Kasumi-1 (cell line): ENCODE measurements at regions not wholly inside any gene's neighbourhood (a gene's known extent, or its start where the extent isn't known, plus 50 kb on each side); places are given as distances from the start of the nearest gene placed in this dataset.
"Not testable (repeated sequence)": the region's sequence is repeated elsewhere in the genome, so short reads cannot be mapped to it uniquely, and the experiment has no call there.

Source experiments
- DNase-seq, 2 experiments: peaks; one replicate each; lab custom pipeline; 2025; lab: John Stamatoyannopoulos, UW

DNA sequence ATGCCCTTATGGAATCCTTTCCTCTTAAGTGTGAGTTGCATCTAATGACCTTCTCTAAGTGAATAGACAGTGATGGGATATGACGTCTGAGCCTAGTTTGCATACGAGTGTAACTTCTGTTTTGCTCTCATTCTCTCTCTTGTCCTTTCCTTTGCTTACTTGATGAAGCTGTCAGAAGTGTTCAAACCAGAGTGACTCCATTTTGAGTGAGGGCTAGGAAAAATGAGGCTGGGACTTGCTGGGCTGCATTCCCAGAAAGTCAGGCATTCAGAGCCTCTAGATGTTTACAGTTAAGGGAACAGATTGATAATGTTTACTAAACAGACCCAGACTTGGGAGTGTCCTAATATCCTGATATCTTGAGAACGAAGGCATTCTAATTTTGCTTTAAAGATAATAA is 311.2 kb upstream of the SOX4 start:
- DNase-seq = not testable (repeated sequence)

DNA sequence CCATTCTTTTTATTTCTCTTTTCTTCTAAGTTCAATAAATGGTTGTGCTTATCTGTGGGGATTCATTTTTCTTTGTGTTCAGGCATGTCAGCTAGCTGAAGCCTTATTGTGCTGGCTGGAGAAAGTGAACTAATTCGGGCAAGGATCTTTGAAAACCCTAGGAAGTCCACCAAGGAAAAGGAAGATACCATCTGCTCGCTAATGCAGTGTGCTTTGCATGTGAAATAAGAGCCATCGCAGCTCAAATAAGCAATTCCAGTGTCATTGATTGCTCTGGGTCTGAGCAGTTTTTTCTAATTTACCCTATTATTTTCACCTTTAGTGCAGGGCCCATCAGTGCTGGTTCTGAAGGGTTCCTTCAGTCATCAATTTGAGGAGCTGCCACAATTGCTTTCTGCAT is 309.4 kb upstream of the SOX4 start:
- no peak for DNase-seq

DNA sequence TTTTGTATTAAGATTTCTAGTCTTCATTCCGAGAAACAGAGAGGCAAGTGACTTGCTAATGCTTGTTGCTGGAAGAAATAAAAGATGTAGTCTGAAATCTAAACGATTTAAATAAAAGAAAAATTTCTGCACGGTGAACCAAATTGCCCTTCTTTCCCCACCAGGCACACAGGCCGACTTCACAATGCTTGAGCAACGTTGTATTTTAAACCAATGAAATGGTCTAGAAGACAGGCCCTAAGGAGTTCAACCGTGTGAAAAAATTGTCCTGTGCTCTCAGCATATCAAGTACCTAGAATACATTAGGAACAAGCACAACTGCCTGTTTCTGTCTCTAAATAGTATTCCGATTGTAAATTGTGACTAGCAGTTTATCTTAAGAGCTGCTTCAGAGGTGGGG is 308.8 kb upstream of the SOX4 start:
- no peak for DNase-seq

DNA sequence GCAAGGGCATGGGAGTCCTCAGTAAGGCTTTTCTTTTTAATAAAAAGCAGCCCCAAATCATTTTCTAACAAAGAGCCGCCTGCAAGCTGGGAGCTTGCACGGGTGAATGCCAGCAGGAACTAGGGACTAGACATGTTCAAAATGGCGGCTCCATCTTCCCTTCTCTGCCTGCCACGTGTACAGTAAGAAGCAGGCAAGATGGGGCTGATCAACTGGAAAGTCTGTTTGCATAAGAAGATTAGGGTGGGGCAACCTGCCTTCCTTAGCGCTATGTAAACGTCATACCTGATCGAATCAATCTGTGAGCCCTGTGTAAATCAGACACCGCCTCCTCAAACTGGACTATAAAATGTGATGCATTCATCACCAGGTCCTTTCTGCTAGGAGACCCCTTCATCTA is 299.4 kb upstream of the SOX4 start:
- no peak for DNase-seq

DNA sequence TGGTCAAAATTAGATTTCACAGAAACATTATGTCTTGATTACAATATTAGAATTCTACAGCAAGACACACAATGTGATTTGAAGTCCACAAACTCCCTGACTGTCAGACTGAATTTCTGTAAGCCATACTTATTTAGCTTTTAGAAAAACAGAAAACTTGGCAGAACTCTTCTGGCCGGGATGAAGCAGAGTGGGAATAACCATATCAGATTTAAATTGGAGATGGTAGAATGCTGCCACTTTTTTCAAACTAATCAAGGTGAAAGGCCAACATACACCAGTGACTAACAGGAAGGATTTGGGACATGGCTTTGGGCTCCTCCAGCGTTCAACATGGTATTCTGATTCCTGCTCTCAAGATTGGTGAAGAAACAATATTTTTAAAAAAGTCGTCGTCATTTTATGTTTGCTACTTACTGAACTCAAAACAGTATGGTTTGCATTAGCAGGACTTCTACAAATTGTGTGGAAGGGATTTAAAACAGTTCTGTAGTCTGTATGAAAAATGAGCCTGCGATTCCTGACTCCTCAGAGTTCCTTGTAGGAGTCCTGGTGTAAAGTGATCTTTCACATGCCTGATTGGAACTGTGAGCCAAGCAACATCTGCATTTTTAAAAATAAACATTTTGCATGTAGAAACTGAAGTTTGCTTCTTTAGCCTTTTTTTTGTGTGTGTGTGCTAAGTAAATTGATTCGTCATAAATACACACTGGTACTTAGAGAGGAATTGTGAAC is 297.9 kb upstream of the SOX4 start:
- no peak for DNase-seq

DNA sequence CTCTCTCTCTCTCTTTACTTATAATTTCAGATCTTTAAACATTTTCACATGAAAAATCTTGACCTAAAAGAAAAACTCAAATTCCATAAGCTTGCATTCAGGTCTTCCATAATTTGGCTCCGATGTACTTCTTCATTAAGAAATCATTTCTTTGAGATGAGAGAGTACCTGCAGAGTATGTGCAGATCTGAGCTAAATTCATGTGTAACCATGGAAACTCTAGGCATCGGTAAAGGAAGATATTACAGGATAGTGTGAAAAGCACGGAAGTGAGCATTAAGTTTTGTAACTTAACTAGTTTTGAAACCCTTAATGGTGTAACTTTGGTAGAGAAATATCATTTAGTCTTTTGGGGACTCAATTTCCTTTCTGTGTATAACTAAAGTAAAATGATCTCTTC is 295.9 kb upstream of the SOX4 start:
- DNase-seq = no peak

DNA sequence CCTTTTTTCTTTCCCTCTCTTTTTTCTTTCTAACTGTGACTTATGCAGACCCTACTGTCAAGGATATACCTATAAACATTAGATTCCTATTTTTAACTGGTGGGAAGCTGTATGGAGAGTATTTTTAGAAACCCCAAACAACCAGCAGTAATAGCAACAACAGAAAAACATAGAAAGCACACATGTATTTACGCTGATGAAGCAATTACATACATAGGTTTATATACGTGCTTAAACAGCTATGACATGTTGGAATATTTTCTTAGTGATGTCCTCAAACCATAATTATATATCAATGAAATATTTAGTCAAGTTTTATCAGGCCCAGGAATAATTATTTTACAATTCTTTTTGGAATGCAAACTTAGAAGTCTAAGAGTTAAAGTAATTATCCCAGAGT is 294.3 kb upstream of the SOX4 start:
- DNase-seq = no peak

DNA sequence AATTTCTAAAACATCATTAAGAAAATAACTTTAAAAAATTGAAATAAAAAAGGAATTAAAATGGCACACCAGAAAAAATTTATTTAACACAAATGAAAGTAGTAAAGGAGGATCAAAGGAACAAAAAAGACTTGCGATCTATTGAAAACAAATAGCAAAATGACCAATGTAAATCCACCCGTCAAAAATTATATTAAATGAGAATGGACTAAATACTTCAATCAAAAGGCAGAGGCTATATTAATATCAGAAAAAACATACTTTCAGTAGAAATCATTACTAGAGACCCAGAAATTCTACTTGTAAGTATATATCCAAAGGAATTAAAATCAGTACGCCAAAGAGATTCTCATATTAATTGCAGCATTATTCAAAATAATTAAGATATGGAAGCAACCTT is 293.1 kb upstream of the SOX4 start:
- DNase-seq = no peak

DNA sequence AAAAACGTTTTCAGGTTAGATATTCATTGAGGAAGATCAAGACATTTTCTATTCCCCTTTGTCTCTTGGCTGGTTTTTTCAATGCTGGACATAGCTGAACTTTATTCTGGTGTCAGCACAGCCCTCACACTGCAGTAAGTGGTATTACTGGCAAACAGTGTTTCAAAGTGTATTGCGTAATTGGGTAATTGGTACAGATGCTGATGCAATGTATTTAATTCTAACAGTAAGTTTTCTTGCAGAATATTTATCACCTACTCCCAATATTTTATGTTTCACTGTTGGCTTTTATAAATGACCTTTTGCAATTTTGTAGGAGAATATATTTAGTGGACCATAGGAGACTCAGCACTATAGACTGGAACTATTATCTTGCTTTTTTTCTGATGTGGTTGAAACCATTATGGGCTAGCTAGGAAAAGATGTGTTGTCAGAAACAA is 287.6 kb upstream of the SOX4 start:
- peak; percentile 17 to 33 for DNase-seq

DNA sequence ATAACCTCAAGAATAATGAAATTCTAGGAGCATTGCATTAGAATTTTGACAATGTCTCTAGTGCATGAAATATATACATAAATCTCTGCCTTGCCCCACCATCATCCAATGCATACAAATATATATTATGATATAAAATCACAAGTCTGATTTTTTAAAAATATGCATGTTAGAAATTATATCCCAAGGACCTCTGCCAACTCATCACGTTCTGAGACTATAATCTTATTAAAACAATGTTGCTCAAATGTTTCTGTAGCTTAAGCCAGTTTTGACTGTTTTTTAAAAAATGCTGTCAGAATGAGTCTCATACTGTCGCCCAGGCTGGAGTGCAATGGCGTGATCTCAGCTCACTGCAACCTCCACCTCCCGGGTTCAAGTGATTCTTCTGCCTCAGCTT is 287.0 kb upstream of the SOX4 start:
- DNase-seq = no peak

DNA sequence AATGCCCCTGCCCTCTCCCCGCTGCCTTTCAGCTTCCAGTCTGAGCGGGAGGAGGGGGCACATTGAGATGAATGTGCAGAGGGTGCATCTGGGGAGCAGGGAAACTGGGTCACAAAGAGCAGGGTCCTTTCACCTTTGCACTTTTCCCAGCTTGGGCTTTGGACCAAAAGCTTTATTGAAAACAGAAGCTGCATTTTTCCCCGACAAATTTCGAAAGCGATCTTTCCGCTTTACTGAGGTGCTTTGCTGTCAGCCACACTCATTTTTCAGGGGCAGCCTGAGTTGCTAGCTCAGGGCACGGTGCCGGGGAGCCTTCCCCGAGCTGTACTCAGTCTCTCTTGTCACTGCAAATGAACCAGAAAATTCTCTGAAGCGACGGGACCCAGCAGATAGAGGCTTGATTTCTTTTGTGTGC is 283.7 kb upstream of the SOX4 start:
- DNase-seq = no peak

DNA sequence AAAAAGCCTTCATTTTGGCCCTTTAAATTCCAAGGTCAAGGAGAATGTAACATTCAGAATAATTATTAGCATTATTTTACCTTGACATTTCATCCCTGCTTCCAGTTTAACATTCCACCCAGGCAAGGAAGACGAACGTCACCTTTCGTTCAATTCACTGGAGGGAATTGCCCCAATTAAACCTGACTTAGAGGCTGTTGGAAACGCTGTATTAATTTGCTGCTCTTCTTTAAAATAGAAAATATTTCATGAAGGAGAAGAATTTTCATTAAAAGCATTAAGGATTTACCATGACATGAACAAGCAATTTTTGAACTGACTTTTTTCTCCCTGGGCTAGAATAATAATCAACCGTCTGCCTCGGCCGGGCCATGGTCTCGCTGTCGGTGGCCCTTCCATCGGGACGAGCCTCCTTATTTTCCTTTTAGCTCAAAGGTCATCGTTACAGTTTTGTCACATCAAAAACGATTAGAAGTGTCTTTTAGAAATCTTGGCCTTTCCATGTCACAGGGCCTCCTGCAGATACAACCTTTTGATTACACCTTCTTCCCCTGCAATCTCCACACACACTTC is 282.9 kb upstream of the SOX4 start:
- DNase-seq = no peak

DNA sequence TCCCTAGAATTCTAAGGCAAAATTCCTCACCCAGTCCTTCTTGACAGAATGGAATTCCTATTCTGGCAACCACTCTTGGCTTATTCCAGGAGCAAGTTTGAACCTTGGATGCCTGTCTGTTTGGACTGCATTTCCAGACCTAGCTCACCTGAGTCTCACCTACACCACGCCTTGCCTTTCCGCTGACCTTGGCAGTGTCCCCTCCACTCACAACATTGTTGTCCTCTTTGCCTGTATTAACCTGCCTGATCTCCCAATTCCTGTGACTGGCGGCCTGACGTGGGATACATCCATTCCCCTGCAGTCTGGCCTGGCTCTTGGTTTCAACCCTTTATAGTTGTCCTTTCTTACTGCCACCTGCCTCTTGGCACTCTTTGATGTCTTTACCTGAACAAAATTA is 281.4 kb upstream of the SOX4 start:
- DNase-seq = no peak

DNA sequence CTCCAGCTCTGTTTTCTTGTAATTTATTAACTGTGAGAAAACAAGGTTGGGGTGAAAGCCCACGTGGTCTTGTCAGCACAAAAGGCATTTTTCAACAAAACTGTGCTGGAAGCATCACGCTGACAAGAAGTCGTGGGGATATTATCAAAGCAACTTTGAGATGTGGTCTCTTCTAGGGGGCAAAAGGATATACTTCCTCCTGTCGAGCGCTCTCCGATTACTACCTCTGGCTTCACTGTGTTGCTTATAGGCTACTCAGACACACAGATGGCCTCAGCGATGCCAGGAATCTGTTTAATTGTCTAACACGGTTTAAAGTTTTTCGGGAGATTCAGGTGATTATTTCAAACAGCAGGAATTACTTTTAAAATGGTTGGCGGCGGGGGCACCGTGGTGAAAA is 275.9 kb upstream of the SOX4 start:
- DNase-seq = no peak

DNA sequence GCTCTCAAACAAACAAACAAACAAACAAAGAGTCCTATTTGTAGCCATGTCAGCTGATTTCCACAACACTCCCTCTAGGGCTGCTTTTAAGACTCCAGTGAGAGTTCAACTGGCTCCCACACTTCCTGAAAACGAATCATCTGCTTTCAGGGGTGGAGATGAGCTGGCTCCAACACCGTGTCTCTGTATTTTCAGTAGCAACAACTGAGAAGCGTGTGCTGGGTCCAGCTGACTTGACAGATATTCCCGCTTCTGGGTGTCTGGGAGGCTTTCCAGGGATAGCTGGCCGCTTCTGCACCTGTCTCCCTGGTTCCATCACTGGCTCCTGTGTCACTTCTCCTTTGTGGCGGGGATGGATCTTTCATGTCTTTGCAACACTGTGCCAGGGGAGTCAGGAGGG is 272.5 kb upstream of the SOX4 start:
- DNase-seq = no peak

DNA sequence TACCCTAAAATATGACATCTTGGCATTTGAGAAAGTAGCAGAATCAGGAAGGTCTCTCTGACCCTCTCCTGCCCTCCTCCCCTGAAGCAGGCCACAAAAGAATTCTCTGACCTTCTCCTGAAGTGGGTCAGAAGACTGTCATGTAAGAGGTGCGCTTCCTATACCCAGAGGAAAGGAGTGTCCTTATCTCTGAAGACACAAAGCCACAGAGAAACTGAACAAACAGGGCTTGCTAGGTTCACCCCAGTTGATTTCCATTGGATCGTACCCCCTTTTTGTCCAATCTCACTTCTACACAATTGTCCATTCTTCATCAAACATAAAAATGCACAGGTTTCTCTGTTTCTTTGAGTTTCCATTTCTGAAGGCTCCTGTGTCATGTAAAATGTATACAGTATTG is 272.0 kb upstream of the SOX4 start:
- no peak for DNase-seq

DNA sequence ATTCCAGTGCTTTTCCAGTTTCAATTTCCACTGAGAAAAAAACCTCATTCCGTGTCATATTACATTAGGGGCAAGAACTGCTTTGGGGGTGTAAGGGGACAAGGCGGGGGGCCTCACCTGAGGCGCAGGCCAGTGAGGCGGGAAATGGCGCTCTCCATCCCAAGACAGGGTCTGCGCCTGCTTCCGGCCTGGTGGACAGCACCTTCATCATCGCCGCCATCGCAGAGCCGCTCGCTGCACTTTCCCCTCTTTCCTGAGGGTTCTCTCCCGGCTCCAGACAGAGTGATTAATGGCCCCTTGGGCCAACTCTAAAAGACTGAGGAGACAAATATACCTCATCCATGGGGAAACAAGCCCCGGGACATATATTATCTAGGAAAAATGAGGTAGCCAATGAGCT is 270.0 kb upstream of the SOX4 start:
- DNase-seq = no peak

DNA sequence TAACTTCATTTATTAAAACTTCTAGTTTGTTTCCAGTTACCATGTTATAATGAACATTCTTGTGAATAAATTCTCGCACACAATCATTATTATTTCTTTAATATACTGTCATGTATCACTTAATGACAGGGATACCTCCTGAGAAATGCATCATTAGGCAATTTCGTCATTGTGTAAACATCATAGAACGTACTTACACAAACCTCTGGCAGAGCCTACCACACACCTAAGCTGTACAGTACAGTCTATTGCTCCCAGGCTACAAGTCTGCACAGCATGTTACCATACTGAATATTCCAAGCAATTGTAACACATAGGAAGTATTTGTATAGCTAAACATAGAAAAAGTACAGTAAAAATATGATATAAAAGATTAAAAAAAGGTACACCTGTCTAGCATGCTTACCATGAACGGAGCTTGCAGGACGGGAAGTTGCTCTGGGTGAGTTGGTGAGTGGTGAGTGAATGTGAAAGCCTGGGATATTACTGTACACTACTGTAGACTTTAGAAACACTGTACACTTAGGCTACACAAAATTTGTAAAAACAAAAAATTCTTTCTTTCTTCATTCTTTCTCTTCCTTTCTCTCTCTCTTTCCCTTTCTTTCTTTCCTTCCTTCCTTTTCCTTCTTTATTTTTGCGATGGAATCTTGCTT is 268.2 kb upstream of the SOX4 start:
- DNase-seq = no peak

DNA sequence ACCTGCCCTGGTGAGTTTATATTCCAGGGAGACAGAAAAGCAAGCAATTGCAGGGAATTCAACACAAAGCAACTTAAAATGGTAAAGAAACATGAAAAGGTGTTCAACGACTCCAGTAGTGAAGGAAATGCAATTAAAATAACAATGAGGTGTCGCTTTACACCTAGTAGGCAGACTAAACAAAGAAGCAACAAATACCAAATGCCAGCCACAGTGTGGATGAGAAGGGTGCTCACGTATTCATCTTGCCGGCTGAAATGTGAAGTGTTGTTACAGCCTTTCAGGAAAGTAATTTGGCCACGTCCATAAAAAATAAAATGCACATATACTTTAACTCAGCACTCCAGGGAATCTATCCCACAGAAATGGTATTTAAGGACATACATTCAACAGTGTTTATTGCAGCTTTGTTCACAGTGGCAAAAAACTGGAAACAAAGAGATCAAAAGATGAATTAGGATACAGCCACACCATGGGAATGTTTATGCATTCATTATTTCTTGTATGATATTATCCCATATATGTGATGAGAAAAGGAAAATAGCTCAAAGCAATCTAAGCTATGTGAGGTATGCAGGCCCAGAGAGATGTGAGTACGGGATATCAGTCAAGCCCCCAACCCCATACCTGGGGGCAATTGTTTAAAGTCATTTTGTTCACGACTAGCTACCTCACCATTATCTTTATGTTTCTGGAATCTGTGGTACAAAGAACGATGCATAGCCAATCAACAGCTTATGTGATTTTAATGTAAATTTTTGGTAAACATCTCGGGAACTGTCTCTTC is 266.0 kb upstream of the SOX4 start:
- DNase-seq = no peak

DNA sequence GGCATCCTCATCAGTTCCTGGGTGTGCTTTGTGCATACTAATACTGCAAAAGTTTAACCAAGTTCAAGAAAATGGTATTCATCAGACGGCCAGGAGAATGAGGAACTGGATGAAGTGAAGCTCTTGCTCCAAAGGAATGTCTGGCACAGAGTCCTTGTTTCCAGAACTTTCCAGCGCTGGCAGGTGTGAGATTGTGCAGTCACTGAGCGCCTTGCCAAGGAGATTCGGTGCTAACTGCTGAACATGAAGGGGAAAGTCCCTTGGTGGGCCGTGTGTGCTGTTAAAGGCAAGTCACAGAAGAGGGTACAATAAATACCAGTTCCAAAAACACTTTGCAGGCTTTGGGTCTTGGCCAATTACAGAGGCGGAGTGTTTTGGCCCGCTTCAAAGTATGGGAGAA is 262.3 kb upstream of the SOX4 start:
- no peak for DNase-seq

DNA sequence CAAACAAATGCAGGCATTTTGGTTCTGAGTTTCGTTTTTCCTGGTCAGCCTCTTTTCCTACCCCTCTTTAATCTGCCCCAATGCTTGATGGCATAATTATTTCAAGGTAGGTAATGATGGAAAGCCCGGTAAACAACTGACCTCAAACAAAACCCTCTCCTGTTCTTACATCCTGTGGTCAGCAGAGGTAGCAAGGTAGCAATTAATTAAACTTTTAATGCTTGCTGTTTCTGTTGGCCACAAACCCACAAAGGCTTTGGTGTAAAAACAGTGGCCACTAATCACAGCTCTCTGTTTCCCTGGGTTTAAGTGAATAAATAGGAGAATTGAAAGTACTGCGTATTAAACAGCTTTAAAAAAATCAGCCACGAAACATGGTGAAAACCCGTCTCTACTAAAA is 261.5 kb upstream of the SOX4 start:
- DNase-seq = no peak

DNA sequence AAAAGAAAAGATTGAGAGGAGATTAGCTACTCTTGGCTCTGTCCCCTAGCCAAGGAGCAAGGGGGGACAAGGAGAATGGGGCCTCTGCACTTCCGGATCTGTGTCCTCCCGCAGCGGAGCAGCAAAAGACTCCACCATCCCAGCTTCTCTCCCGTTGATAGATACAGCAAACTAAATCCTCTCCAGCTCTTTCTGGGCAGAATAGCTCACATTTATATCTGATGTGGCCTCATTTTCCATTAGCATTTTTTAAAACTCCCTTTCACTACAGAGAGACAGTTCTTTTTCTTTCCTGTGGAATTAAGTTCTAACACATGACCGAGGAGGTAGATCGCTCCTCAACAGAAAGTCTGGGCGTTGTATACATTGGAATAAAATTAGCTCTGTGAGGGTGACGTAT is 260.9 kb upstream of the SOX4 start:
- no peak for DNase-seq

DNA sequence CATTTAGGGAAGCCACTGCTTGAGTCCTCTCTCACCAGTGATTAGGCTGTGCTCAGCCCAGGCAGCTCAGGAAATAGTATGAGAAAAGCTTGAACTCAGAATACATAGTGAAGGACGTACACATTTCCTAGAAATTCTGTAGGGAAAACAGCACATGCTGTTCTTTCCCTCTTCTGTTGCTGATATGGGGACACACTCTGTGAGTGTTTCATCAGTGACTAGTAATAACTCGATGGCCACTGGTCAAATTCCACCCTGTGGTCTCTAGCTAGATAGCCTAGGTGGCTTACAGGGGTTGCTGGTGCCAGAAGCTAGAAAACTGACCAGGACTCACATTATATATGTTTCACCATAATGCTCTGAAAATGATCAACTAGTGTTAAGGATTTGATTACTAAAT is 259.8 kb upstream of the SOX4 start:
- no peak for DNase-seq
